Endometrium (tissue), 2 donors: ENCODE measurements at regions not wholly inside any gene's neighbourhood (a gene's known extent, or its start where the extent isn't known, plus 50 kb on each side); places are given as distances from the start of the nearest gene placed in this dataset.
"Not testable (repeated sequence)": the region's sequence is repeated elsewhere in the genome, so short reads cannot be mapped to it uniquely, and the experiment has no call there.

Experiments used
- FAIRE-seq: peaks from 2 replicates; lab custom pipeline; 2012; peaks lifted over from hg19 to GRCh38; lab: Jason Lieb, UNC
- donor health status: control.
- donor health status: control.

DNA sequence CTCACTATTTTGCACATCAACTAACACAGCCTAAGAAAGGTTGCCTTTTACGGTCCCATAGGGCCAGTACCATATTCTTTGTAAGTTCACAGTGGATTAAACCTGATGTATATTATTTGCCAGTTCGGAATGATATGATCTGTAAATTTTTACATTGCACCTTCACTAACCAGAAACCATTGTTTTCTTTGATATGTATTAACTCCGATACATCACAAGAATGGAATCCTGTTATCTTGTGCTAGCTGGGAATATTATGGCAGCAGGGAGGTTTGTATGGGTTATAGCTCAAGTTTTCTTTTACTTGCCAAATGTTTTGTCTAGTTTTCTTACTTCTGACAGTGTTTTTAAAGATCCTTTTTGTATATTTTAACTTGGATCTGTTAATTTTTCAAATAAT lies 51.4 kb upstream of the S1PR1 start:
- FAIRE-seq = no peak

DNA sequence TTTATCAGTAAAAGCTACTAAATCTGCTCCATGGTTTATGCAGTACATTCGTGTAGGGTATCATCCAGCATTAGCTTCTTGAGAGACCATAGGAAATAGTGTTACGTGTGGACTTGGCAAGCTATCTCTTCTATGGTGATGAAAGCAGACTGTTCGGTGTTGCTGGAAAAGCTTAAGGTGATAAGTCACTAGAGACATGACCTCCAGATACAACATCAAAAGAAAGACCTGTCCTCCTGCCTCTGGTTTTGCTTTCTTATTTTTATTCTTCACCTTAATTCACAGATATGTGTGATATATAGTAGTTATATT lies 53.5 kb upstream of the S1PR1 start:
- no peak for FAIRE-seq

DNA sequence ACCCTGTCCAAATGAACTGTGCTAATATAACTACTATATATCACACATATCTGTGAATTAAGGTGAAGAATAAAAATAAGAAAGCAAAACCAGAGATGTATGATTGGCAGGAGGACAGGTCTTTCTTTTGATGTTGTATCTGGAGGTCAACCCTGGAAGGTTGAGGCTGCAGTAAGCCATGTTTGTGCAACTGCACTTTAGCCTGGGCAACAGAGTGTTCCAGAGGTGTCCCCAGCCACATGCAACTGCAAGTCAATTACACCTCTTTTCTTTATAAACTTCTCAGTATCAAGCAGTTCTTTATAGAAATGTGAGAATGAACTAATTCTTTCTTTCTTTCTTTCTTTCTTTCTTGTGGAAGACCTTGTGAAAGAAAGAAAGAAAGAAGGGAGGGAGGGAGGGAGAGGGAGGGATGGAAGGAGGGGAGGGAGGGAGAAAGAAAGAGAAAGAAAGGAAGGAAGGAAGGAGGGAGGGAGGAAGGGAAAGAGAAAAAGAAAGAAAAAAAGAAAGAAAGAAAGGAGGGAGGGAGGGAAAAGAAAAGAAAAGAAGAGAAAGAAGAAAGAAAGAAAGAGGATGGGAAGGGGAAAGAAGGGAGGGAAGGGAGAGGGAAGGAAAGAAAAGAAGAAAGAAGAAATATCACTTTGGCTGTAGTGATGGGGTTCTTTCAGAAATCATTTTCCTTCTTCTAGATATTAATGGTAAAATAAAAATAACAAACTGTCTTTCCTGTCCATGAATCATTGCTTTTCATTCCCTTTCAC lies 54.0 kb upstream of the S1PR1 start:
- FAIRE-seq = no peak

DNA sequence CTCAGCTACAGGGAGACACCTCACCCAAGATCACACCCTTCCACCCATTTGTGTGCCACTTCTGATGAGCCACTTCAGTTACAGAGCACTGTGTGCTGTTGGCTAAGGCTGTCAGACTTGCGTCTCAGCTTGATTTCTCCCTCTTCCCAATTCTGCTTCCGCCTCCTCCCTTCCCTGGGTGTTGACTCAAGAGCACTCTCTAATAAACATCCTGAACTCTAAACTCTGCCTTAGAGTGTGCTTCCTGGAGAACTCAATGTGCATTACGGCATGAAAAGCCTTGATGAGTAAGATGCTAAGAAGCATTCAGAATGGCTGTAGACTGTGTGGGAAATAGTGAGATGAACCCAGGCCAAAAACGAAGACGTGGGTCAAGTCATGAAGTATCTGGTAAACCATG lies 54.9 kb upstream of the S1PR1 start:
- no peak for FAIRE-seq

DNA sequence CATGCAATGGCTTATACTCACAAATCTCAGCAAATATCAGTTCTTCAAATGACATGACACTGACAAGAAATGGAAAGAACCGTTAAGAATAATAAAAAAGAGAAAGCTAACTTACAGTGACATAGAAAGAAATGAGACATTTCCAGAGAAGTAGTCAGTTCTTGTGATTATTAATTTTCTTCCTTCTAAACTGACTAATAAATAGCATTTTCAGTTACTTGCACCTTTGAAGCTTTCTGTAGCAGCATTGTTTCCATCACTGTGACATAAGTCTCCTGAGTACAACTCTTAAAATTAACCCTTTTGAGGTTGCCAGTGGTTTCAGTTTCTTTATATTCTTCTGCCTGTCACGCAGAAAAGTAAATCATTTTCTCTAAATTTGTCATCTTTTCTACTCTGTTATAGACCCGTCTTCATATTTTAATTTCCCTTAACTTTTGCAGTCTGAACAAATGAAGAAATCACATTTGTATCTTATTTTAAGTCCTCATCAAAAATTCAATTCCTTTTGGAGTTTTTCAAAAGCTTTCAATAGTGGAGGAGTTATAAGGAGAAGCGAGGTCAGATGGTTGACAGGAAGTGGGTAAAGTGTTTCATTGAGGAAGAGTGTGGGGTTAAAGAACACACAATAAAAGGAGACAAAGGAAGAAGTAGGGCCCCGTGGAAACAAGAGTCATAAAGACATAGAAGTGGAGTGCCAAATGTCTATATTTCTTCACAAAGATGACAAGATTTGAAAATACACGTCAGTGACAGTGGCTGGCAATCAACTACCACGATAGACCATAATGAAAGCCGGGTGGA lies 57.9 kb upstream of the S1PR1 start:
- no peak for FAIRE-seq

DNA sequence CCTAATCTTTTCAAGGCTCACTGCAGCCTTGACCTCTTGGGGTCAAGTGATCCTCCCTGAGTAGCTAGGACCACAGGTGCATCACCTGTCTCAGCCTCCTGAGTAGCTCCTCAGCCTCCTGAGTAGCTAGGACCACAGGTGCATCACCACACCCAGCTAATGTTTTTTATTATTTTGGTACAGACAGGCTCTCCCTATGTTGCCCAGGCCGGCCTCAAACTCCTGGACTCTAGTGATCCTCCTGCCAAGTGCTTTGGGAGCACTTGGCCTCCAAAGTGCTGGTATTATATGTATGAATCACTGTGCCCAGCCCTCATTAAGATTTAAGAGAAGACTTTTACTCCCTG lies 58.5 kb upstream of the S1PR1 start:
- FAIRE-seq = no peak

DNA sequence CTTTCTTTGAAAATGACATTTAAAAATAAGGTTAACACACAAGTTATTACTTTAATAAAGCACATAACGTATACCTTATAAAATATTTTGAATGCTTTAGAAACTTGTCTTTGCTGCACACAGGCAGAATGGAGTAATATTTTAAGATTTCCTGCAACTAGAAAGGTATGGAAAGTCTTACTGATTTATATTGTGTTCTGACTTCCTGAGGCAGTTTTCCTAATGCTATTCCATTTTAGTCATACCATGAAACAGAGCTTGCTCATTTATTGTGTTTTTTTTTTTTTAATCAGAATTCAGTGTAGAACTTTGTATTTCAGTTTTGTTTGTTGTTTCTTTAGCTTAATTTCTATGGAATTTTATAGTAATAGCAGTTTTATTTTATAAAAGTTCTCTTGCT lies 60.9 kb upstream of the S1PR1 start:
- no peak for FAIRE-seq

DNA sequence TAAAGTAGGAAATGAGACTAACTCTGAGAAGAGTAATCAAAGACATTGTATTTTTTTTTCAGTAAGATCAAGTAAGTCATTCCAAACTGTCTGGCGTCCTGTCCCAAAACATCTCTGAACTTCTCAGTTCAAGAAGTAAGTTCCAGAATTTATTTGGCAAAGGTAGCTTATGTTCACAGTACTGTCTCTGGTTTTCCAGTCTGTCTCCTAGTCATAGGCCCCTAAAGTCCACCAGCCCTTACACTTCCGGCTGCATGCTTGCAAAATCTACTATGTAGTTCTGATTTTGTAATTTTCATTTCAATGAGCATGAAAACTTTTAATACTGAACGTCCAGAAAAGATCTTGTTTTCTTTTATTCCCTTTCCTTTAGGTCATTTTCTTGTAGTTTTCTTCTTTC lies 61.4 kb upstream of the S1PR1 start:
- FAIRE-seq = no peak

DNA sequence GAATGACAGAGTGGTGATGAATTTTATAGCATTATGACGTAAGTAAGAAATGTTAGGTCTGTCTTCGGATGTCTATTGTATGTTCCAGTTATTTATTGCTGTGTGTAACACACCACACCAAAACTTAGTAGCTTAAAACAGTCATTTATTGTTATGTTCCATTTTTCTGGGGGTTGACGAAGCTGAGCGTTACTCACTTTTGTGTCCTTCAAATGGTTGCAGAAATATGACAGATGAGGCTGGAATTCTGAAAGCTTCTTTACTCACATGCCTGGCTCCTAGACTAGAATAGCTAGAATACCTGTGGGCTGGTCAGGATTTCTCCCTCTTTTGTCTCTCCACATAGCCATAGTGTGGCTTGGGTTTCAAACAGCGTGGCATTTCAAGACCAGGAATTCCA lies 62.1 kb upstream of the S1PR1 start:
- no peak for FAIRE-seq

DNA sequence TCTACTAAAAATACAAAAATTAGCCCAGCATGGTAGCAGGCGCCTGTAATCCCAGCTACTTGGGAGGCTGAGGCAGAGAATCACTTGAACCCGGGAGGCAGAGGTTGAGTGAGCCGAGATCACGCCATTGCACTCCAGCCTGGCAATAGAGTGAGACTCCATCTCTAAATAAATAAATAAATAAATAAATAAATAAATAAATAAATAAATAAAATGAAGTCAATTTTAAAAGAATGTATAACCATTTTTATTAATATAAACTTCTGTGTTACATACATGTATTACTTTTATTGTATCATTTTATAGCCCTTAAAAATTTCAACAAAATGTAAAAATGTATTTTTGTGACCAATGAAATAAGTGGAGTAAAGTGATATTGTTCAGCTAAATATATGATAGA lies 62.5 kb upstream of the S1PR1 start:
- FAIRE-seq = not testable (repeated sequence)

DNA sequence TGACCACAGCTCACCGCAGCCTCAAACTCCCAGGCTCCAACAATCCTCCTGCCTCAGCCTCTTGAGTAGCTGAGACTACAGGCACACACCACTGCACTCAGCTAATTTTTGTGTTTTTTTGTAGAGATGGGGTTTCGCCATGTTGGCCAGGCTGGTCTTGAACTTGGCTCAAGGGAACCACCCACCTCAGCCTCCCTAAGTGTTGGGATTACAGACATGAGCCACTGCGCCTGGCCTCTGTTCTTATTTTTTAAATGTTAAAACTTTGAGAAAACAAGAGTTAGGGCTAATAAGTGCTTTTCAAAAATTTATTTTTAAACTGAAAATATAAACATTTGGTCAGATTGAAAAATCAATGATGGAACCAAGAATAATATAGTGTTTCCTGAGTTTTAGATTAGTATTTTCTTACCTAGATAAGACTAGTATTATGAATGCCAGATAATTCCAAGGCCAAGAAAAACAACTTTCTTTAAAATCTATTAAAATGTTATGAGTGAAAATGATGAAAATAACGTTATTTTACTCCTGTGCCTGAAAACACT lies 66.2 kb upstream of the S1PR1 start:
- no peak for FAIRE-seq

DNA sequence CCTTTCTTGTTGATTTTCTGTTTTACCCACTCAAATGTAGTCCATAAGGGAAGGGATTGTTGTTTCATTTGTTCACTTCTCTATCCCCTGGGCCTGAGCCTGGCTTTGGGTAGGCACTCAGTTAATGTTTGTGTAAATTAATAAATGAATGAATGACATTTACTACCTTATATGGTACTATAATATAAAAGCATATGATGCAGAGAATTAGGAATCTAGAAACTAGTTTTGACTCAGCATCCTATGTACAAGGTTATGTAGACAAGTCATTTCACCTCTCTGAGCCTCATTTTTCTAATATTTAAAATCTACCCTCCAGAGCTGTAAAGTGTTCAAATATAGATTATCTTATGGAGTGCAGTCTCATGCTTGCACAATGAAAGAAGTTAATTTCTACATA lies 68.9 kb upstream of the S1PR1 start:
- no peak for FAIRE-seq

DNA sequence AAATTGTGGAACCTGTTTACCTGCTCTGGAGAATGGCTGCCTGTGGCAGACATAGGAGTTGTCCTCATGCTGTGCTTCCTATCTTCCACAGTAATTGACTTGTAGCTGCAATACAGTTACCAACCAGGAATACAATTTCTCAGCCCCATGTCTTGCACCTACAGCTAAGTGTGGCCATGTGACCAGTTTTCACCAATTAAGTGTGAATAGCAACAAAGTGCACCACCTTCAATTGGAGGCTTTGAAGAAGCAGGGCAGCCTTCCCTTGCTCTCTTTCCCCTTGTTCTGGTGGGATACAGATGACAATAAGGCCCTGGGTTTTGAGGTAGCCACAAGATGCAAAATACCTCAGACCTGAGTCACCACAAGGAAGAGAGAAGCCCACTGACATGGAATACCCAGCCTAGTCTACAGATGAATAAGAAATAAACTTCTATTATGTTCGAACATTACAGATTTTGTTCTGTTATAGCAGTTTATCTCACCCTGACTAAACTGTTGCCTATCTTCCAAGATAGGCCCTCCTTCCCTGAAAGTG lies 70.2 kb upstream of the S1PR1 start:
- no peak for FAIRE-seq

DNA sequence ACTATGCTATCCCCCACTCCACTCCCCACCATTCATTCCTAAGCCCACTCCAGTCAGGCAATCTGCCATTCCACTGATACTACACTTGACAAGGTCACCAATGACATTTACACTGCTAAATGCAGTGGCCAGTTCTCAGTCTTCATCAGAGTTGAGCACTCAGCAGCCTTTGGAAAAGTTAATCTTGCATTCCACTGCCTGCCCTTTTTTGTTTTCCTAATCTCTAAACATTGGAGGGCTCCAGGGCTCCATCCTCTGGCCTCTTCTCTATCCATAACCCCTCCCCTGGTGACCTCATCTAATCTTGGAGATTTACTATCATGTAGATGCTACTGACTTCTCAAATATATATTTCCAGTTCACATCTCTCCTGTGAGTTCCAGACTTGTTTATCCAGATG lies 70.9 kb upstream of the S1PR1 start:
- no peak for FAIRE-seq

DNA sequence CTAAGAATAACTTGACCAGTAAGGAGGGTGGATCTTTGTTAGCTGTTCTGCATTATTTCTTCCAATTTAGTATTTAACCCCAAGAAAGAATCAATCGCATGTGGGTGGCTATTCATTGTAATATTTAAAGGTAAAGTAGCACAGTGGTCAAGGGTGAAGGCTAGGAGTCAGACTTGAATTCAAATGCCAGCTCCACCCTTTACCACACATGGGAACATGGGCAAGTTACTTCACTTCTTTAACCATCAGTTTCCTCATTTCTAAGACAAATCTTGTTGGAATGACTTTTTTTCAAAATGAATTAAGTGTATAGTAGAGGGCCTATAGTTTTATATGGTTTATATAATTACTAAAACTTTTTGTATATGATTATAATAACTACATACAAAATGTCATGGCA lies 71.3 kb upstream of the S1PR1 start:
- FAIRE-seq = no peak

DNA sequence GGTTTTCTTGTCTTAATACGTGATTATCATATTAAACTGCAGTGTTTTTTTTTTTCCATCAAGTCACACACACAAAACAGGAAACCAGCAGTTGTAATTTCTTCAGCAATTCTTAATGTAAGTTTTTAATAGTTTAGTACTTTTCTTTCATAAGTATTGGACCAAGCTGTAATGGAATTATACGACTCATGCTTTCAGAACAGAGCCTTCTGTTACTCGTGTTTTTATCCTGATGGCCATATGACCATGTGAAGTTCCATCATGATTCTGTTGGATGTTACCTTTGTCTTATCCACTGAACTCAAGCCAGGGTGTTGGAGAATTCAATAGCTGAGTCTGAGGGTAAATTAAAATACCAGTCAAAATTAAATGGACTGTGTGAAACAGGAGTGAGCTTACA lies 72.0 kb upstream of the S1PR1 start:
- FAIRE-seq = no peak

DNA sequence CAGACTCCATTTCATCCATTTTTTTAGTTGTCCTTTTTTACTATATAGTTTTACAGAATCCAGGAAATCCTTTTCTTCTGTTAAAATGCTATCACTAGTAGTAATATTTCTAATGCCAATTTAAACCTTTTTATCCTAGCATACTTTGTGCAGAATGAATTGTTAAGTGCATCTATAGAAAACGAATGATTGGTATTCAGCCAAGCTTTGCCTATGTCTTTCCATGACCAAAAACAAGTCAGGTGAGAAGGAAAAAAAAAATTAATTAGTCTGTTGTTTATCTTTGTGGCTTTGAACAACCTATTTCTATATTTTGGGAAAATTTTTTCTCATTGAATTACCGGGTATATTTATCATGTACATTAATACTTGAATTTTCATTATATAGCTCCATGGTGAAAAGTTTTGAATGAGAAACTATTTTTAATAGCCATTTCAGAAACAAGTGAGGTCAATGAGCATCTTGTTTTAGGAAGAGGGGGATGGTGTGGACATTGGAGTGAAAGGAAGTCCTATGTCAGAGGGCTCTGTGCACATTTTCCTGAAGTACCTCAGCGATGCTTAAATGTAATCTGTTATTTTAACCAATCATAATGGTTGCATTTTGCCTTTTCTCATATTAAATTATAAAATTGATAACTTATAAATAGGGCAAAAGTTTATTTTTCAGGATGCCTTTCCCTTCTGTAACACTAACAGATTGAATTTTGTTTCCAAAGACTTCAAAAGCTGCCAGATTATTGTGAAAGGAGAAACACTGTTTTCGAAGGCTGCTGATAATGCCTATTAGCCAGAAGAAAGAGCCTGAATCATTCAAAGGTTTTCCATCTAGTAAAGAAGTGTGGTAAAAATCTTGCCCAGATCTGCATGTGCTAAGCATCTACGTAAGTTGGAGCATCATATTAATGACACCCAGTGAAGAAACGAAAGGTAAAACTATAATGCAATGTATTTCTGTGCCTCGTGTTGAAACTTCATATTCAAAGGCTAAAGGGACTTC lies 73.8 kb upstream of the S1PR1 start:
- no peak for FAIRE-seq

DNA sequence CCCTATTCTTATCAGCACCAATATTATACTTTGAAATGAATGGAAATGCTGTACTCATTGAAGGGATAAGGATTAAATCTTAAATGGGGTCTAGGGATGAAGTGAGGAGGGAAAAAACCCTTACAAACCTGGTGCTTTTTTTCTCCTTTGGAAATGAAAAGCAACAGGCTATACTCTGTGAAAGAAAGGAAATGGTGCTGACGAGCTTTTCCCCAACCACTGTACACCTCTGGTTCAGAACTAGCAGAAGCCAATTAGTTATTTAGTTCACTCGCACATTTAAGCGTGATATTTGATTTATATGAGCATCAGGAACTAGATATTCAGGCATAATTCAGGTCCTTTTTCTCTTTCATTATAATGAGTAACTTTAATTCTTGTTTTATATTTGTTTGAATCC lies 74.5 kb upstream of the S1PR1 start:
- no peak for FAIRE-seq

DNA sequence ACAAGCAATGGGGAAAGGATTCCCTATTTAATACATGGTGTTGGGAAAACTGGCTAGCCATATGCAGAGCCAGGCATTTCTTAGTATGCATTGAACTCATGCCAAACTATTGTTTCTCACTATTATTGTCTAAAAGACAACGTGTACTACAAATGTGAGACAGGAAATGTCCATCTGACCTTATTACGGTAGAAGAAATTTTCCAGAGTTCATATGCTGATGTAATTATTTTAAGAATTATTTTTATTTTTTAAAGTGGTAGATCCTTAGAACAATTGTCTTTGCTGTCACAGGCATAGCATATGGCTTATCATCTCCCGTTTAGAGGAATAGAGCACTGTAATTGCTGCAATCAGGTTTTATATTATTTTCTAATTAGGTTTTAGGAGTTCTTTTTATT lies 75.2 kb upstream of the S1PR1 start:
- FAIRE-seq = no peak

DNA sequence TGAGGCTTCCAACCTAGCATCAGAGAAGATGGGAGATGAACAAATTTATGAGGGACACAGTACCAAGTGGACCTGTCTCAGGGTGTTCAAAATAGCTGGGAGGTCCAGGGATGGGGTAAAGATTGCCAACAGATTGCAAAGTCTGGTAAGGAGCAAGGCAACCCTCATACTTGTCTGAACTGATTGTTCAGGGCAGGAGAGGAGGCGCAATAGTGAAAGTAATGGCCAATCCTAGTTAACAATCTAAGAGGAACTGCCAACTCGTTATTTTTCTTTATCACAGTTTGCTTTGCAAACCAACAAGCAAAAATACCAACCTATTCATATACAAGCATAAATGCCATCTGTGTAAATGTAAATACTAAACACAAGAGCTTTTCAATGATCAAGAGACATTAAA lies 78.4 kb upstream of the S1PR1 start:
- FAIRE-seq = no peak

DNA sequence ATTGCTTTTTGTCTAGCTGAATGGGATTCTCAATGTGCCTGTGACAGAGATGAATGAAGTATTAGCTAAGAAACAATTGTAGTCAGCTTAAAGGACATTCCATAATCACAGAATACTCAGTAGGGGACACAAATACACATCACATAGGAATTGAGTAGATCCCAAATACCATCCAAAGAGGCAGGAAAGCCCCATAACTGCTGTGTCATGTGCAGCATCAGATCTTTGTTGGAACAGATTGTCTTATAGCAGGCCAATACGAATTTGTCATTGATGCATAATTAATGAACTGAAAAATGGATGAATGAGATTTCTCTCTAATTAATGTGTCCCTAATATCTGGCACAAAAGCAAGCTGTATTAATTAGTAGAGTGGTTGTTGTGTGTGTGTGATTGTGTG lies 82.3 kb upstream of the S1PR1 start:
- FAIRE-seq = no peak

DNA sequence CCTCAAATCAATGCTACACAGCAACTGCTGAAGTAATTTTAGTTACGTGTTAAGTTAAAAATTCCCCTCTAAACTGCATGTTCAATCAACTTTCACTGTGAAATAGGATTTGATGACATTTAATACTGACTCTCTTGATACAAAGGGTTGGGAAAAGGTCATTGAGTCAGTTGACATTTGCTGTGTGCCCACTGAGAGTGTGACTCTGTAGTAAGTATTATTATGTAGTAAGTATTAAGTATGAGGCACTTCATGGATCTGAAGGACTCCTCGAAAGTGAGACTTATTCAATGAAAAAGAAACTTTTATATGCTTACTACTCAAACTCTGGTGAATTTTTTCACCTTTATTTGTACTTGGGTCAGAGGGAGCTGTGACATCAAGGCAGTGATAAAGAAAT lies 83.1 kb upstream of the S1PR1 start:
- FAIRE-seq = no peak
